ENCODE measurements at regions not wholly inside any gene's neighbourhood (a gene's known extent, or its start where the extent isn't known, plus 50 kb on each side); places are given as distances from the start of the nearest gene placed in this dataset.
A peak's percentile ranks its signal among the peaks of the same experiment; 100 is the strongest.

DNA sequence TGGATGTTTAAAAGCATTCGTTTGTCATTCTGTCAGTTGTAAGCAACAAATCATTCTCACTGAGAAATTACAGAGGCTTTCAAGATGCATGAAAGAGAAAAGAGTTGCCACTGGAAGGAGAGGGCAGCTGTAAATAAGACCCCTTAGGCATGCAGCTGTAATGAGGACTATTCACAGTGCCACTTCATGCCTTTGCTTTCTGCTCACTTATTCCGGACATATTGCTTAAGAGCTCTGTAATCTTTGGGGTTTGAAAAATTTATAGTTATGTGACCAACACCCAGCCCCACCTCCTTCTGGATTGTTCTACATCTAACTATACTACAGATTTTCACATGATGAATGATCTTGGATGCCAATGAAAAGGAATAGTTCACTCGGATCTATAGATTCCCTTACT lies 194.8 kb upstream of the DCN start:
- no peak for DNase-seq

DNA sequence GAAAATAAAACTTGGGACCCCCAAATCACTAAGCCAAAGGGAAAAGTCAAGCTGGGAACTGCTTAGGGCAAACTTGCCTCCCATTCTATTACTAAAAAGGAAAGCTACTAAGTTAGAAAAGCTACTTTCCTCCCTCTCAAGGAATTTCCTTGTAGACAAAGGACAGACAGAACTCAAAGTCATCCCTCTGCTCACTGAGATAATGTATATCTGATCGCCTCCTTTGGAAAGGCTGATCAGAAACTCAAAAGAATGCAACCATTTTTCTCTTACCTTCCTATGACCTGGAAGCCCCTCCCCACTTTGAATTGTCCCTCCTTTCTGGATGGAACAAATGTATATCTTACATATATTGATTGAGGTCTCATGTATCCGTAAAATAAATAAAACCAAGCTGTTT lies 190.5 kb upstream of the DCN start:
- no peak for DNase-seq

DNA sequence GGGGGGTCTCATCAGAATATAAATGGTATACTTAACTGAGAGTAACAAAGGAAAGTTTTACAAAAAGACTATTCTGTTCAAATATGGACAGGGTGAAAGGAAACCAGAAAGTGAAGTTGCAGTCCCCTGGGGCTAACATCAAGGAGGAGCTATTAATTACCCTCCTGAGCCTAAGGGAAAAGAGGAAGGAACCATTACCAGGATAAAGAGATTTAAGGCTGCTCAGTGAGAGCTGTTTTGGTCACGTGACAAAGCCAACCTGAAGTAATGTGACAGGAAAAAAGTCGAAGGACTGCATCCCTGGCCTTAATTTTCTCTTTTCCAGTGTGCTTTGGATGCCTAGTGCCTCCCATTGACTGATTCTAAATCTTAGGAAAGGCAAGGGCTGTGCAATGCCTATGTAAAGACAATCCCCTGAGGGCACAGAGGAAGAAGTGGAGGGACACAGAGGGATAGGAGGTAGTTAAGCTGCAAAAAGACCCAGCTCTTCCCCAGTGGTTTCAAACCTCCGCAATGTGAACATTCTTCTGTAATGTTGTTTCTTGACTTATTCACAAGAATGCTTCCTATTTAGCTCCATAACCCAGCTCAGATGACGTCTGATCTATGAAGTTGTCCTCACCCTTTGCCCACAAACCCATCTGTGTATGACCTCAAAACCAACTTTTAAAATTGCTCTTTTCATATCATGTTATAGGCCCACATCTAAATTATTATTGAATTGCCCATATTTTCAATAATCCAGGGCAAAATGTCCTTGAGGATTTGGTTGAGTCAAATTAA lies 187.7 kb upstream of the DCN start:
- DNase-seq, result no peak

DNA sequence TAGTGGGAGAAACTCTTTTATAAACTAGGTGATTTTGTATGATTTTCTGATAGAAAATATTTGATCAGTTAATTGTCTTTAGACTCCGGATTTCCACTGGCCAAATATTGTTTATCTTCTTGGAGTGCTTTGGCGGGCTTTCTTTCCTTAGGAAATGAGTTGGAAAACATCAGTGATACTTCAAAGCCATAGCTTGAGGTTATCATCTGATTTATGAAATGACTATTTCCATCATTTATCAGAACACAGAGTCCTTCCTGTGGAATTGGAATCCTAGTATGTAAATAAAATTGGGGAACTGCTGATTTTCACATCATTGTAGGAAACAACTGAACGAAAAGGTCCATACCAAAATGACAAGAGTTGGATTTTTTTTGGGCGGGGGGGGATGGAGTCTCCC lies 186.0 kb upstream of the DCN start:
- no peak for DNase-seq

DNA sequence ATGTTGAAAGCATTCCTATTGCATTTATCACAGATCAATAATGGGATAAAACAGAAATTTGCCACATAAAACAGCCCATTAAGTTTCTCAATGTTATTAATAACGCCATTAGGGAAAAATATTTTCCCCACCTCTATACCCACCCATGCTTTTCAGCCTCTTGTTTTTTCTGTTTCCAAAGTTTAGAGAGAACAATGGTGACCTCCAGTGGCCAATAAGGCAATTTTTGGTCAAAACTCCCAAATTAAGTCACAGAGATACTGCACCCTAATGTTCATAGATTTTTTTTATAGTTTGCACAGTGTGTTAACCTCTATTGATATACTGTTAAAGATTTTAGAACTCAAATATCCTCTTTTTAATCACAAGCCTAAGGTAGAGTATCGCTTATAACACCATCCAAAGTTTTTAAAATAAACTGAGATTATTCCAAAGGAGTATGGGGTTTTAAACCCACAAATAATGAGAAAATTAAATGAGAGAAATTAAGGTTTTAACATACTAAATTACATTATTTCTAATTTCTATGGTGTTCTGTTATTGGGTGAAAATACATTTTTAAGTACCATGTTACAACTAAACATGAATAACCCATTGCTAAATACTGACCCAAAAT lies 184.7 kb upstream of the DCN start:
- no peak for DNase-seq

DNA sequence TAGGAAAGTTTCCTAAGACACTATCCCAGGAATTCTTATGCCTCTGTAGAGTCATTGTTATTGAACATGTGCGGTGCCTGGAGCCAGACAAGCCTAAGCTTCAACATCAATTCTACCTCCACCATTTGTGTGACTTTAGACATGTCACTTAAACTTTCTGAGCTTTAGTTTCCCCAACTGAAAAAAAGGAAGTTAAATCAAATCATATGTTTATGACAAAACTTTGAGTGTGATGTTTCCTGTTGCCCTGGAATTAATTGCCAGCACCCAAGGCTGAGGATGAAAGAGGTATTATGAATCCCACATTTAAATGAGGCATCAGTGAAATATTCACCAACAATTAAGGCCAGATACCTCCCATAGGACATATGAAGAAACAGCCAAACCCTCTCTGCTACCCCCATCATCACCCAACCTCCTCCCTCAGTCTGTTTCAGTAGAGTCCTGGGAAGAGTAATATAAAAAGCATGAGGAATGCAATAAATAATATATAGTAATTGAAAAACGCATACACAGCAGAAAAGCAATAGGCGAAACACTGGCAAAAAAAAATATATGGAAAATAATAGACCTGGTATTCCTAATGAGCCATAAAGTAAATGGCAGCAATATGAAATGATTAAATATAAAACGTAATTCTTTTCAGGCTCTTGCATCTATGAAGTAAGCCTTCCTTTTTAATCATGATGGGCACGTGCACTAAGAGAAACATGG lies 182.0 kb upstream of the DCN start:
- DNase-seq, result no peak

DNA sequence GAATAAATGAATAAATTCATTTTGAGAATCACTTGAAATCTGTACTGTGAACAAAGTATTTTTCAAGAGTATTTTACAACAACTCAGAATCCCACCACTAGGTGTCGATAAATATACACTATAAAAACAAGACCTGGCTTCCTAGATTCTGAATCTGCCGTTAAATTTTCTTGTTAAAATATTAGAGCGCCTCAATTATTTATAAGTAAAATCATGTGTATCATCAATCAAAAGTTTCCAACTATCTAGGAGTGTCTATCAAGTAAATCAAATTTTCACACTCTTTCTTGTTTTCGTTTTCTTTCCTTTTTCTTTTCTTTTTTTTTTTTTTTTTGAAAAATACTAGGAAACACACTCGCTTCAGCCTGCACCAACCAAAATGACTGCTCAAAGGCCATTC lies 179.2 kb upstream of the DCN start:
- DNase-seq, result no peak

DNA sequence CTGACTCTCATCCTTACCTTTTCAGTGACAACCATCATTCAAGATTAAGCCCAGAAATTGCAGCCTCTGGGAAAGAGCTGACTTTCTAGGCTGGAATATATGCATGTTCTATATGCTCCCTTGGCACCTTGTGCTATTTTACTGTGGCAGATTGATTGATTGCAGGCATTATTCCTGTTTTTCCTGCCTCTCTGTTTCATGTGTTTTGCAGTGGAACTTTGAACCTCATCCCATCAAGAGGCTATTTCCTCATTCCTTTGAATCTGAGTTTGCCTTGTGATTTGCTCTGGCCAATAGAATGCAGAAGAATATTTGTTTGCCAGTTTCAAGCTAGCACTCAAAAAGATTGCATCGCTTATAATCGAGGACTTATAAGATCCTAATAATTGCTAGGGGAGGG lies 174.8 kb upstream of the DCN start:
- DNase-seq, result no peak

DNA sequence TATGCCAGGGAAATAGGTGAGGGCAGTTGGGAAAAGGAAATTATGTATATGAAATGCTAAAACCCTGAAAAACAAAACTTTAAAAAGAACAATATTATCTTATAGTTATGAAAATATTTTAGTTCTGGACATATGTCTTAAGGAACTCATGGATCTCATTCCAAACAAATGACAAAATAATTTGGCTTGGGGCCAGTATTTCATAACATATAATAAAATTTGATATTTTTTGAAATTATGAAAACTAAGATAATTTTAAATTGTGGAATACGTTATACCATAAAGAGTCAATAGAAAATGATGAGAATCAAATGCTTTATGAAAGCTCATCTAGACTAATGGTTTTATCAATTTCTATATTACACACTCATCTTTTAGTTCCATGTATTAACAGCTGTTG lies 173.8 kb upstream of the DCN start:
- DNase-seq, result no peak

DNA sequence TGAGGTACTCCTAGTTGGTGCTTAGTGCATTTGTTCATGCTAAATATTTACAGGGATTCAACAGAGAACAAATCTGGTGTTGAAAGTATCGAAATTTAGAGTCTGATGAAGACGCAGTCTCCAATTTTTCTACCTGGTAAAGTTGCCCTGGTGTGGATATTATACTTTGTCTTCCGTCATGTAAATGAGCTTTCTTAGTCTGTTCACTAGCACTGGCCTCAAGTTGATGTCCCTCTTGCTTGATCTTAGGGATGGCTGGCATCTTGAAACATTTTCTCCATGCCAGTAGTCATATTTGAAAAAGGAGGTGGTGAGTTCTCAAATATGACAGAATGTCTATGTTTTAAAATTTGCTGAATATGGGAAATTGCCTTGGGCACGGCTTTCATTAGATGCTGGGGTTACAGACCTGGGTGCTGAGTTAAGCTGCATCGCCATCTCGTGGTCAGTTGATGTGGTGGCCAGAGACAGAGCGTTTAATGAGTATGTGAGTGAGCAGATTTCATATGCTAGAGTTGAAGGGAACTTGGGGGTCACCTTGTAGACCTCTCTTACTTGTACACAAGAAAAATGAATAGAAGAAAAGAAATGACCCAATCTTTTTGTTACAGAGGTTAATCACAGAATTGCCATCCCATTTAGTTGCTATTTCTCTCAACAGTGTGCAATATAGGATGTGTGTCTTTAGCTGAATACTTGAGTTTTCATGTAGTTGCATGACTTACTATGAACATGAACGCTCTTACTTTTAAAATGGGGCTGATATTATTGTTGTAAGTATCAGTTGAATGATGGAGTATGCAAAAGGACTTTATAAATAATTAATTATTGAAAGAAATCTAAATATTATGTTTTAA lies 172.8 kb upstream of the DCN start:
- peak; percentile 48 to 49 for DNase-seq

DNA sequence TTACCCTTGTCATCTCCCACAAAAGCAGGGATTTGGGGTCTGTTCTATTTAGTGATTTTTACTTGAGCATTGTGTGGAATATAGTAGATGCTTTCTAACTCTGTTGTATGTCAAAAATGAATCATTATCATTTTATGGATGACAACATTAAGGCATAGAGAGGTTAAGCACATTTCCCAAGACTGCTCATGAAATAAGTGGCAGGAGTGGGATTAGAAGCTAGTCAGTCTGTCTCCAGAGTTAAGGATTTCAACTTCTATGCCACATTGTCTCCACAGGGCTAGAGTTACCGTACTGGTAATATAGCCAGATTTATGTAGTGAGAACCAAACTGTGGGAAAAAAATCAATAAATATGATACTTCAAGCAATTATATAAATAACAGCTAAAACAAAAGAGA lies 170.6 kb upstream of the DCN start:
- DNase-seq, result no peak

DNA sequence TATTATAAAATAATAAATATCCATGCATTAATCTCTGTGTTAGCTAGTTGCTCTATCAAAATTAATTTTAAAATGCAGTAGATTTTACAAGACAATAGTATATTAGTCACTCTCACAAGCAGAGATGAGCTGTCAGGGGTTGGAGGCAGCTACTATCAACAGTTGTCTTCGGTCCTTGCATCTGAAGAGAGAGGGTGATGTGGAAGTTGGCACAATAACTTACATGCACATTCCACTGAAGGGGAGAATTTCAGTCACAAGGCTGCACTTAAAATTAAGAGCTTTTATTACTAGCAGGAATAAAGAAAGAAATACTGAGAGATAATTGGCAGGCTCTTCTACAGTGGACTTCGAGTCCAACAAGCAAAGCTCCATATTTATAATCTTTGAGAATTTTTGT lies 166.9 kb upstream of the DCN start:
- DNase-seq, result no peak

DNA sequence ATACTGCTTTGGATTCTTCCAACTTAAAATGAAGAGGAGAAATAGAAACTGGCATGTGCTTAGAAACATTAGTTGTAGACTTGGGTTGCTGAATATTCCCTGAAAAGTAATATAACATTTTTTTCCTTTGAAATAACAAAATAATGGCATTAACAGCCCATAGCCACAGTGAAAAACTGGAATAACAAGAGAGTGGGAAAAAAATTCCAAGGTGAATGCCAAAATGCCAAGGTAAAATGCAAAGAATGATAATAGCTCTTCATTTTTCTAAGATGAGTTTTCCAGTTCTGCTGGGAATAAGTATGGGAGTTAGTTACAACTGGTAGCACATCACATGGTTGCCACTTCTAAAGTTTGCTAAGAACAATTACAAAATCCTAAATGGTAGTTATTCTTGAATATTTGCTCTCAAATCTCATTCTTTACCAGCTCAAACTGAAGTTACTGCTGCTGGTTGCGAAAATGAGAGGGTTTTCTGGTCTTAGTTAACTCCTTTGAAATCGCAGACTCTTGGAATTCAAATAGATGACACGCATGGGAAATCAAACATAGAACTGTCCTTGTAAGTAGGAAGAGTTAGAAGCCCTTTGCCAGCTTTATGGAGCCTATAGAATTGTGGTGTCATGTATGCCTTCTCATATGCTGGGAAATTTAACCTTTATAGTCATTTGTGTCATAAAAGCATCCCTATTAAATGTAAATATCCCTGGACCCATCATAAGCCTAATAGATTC lies 165.0 kb upstream of the DCN start:
- DNase-seq, result no peak

DNA sequence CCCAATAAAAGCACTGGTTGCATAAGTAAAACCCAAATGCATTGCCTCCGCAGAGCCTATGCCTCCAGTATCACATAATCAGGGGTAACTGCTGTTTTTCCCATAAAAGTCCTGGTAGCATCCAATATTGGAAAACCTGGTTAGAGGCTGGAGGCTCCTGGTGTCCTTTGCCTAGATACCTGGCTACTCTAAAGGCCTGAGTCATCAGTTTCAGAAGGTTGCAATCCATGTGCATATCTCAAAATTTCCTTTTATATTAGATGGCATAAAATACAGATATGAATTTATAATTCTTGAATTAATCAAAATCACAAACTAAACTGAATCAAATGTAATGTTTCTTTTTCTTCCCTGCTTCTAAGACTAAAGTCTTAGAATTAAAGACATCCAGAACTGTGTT lies 164.2 kb upstream of the DCN start:
- DNase-seq, result no peak

DNA sequence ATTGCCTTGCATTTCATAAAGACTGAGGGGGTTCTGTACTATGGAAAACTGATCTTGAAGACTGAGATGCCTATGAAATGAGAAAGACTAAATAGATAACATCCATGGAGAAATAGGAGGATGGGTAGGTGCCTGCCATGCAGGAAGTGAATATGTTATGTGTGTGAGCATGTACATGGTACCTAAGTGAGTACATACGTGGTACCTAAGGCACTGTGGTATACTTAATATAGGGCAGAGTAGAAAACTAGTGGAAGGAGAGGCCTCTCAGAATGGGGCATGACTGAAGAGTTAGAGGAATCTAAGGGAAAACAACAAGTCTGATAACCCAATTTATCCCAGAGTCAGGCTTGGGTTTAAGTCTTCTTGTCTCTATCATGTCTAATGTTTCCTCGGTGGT lies 161.8 kb upstream of the DCN start:
- no peak for DNase-seq

DNA sequence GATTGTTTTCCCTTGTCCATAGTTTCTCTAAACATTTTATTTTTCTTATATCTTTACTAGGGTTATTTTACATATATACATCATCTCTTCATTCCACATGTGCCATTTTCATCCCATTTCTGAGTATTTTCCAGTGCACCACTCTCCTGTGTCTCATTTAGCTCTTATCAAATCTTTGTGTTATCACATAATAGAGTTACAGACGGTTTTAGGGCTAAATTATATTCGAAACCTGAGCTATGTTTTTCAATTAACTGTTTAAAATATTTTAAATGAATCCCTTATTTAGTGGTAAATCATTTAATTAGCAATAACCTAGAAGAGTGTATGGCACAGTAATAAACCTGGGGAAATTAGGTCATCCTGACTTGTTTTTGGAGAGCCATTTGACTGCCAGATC lies 160.4 kb upstream of the DCN start:
- no peak for DNase-seq

DNA sequence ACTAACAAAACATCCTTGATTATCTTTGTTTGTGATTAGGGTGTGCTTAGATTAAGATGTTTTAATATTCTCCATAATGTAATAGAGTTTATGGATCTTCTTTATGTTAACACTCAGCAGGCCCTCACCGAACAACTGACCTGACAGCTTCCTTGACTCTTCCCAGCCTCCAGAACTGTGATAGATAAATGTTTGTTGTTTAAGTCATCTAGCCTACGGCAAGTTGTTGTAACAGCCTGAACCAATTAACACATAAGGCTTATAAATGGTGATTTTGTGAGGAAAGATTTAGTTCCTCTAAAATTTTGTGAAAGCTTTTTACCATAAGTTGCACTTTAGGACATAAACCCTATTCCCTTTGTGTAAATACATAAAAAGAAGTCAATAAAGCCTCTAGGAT lies 156.5 kb upstream of the DCN start:
- DNase-seq, result no peak

DNA sequence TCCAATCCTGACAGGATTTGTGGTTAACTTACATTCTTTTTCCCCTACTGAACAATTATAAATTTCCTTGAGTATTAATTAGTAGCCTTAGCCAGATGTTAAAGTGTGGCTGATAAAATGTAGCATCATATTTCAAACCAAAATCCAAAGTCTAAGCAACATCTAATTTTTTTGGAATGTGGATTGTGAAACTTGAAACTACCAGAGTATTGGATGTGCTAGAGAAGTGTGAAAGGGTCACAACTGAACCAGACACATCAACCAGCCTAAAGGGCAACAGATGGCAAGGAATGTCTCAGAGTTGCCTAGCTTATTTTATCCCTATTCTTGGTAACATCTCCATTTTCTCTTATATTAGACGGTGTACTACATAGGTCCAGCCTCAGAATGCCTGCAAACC lies 153.1 kb upstream of the DCN start:
- DNase-seq, result no peak

DNA sequence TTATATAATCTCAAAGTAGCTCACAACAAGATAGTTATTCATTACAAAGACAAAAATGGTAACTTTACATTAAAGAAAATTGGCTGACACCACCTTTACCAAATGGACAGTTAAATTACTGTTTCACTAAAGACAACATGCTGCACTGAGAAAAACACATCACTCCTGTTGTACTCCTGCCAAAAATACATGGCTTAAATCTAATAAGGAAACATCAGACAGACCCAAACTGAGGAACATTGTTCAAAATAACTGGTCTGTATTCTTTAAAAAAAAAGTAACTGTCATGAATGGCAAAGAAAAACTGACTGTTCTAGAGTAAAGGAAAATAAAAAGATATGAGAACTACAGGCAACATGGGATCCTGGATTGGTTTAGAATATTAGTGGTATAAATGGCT lies 151.3 kb upstream of the DCN start:
- DNase-seq, result no peak

DNA sequence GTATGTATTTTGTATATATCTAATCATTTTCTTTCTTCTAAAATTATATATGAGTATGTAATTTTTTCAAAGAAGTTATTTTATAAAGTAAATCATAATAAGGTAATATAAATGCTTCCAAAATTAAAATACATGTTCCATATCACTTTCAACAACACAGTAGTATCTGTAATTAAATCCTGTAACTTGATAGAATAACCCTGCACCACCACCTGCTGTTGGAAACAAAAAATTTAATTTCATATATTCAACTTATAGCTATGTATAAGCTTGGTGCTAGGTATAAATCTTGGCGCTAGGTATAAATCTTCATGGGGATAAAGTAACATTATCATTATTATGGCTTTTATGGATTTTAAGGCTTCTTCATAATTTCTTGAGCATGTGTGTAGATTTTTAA lies 149.7 kb upstream of the DCN start:
- no peak for DNase-seq

DNA sequence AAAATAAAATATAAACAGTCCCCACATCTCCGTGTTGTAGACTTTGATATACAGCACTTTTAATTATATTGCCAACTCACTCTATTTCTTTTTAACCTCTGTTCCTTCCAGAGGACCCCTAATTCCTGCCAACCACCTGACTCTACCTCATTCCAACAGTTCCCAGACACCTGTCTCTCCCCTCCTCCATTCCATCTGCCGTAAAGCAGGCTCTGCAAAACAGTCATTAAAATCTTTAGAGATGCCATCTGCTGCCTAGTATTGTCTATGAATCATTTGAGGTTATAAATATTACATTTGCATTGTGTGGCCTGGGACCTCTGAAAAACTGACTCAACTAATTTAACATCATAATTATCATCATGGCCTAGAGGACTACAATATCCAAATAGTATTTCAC lies 148.8 kb upstream of the DCN start:
- DNase-seq, result no peak

DNA sequence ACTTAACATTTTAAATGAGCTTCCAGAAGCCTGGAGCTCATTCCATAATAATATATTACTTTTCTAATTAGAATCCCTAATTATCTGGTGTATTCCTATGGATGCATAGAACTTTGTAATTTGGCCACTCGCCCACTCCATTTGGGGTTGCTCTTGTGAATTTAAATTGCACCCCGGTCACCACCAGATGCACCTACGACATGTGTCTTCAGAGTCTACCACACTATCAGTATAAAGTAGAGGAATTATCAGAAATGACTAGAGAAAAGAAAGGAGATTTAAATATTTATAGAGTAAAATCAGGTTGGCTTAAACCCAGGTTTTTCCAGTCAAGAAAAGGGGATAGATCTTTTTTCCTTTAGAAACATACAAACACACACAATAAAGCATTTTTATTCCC lies 145.8 kb upstream of the DCN start:
- DNase-seq, result no peak

DNA sequence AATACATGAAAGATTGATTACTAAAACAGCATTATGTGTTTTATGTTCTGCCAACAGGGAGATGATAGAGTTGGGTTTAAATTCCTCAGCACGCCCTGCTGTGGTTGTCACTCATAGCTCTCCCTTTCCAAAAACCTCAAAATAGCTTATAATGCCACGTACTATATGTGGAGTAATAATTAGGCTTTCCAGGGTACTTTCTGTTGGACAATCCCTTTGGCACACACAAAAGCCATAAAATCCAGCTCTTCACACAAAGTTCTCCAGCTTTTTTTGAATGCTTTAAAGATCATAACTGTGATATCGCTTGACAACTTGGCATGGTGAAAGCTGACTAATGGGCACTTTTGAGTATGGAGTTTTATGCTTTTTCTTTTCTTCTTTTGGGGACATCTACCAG lies 145.3 kb upstream of the DCN start:
- no peak for DNase-seq

All from stimulated activated CD4-positive, alpha-beta T cell treated with anti-CD3 and anti-CD28 coated beads, Interleukin-2, amount 100 ng/mL, for 24 hours (primary cell).